ENCODE measurements at regions not wholly inside any gene's neighbourhood (a gene's known extent, or its start where the extent isn't known, plus 50 kb on each side); places are given as distances from the start of the nearest gene placed in this dataset.
"Not testable (repeated sequence)": the region's sequence is repeated elsewhere in the genome, so short reads cannot be mapped to it uniquely, and the experiment has no call there.

DNA sequence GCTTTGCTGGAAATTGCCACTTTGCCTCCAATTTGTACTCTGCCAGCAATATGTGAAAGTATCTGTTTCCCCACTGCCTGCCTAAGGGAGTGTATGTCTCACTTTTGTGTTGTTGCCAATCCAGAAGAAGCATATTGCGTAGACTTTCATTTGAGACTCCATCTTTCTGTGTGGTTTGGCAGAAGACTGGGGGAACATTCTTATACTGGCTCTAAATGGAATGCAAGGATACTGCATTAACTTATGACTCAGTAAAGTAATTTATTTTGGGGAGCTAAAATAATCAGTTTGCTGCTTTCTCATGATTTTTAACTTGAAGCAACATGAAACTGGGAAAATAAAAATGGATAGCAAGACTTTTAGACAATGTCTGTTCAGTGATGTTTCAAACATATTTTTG lies 107.7 kb upstream of the TMPRSS2 start:
- H3K27ac ChIP-seq, result no peak overlapping the region

DNA sequence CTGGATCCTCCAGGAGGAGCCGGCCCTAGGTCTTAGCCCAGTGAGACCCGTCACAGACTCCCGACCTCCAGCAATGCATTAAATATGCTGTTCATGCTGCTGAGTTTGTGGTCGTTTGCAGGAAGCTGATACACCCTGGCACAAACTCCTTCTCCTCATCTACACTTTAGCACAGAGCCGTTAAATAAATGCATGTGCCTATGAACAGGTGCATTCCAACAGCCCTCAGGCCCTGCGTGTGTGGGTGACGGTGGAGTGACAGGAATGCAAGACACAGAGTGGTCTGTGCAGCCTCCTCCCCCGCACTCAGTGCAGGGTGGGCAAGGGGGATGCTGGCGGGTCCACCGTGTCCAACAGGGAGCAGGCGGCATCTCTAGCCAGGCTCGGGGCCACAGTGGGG lies 106.6 kb upstream of the TMPRSS2 start:
- no peak overlapping the region for H3K27ac ChIP-seq

More for the DNA sequence above, 107.7 kb upstream of the TMPRSS2 start:
- TF ChIP-seq ZFX (IDR thresholded peaks at IDR 0.05; ENCODE audit: borderline replicate concordance), result no peak
- TF ChIP-seq, protein P1, sequence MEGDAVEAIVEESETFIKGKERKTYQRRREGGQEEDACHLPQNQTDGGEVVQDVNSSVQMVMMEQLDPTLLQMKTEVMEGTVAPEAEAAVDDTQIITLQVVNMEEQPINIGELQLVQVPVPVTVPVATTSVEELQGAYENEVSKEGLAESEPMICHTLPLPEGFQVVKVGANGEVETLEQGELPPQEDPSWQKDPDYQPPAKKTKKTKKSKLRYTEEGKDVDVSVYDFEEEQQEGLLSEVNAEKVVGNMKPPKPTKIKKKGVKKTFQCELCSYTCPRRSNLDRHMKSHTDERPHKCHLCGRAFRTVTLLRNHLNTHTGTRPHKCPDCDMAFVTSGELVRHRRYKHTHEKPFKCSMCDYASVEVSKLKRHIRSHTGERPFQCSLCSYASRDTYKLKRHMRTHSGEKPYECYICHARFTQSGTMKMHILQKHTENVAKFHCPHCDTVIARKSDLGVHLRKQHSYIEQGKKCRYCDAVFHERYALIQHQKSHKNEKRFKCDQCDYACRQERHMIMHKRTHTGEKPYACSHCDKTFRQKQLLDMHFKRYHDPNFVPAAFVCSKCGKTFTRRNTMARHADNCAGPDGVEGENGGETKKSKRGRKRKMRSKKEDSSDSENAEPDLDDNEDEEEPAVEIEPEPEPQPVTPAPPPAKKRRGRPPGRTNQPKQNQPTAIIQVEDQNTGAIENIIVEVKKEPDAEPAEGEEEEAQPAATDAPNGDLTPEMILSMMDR (IDR thresholded peaks at IDR 0.05), result no peak

DNA sequence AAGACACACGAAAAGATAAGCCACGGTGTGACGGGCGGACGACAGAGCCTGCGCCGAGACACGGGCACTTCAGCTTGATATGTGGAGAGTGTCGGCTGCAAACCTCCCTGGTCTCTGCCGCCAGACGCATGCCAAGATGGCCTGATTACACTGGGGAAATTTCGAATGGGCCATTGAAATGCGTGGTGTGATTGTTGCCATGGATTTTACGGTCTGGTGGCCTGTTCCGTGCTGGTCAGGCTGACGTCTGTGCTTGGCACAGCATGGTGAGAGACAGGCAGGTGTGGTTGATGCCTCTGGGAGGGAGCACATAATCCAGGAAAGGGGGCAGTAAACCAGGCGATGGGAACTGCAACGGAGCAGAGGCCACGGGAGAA lies 105.6 kb upstream of the TMPRSS2 start:
- H3K27ac ChIP-seq, result no peak overlapping the region
- no peak for TF ChIP-seq ZFX (IDR thresholded peaks at IDR 0.05; ENCODE audit: borderline replicate concordance)
- TF ChIP-seq, protein P1 (IDR thresholded peaks at IDR 0.05), result no peak

More for the DNA sequence above, 106.6 kb upstream of the TMPRSS2 start:
- TF ChIP-seq, protein P1 (IDR thresholded peaks at IDR 0.05), result no peak
- TF ChIP-seq ZFX (IDR thresholded peaks at IDR 0.05; ENCODE audit: borderline replicate concordance), result no peak

DNA sequence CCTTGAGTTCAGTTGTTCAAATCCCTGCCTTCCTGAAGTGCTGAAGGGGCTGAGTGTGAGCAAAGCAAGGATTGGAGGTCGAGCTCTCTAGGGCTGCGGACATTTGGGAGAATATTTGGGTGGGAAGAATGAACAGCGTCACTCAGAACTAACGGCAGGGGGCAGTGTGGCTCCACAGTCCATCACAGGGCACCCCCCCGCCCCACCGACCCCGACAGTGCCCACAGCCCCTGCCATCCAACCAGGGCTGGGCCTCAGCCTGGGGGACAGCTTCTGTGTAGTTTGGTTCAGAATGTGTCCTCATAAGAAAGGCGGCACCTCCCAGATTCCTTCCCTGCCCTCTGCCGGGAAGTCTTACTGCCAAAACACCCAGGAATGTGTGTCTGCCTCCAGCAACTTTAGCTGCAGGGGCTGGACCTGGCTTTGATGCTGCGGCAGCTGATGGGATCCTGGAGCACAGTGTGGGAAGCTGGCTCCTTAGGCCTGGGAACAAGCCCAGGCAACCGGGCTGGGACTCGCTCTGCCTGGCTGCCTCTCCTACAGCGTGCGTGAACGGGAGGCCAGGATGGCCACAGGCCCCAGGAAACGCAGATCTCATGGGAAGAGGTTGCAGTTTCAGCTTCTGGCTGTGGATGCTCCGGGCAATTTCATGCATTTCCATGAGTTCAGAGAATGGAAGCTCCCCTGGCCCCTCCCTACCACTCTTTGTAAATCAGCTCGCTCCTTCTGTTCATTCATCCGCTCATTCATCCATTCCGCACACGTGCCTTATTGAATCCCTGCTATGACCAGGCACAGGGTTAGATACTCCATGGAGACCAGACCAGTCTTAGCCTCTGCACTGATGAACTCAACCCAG lies 104.9 kb upstream of the TMPRSS2 start:
- no peak for TF ChIP-seq ZFX (IDR thresholded peaks at IDR 0.05; ENCODE audit: borderline replicate concordance)
- TF ChIP-seq, protein P1 (IDR thresholded peaks at IDR 0.05), result peak; percentile 85
- no peak overlapping the region for H3K27ac ChIP-seq

DNA sequence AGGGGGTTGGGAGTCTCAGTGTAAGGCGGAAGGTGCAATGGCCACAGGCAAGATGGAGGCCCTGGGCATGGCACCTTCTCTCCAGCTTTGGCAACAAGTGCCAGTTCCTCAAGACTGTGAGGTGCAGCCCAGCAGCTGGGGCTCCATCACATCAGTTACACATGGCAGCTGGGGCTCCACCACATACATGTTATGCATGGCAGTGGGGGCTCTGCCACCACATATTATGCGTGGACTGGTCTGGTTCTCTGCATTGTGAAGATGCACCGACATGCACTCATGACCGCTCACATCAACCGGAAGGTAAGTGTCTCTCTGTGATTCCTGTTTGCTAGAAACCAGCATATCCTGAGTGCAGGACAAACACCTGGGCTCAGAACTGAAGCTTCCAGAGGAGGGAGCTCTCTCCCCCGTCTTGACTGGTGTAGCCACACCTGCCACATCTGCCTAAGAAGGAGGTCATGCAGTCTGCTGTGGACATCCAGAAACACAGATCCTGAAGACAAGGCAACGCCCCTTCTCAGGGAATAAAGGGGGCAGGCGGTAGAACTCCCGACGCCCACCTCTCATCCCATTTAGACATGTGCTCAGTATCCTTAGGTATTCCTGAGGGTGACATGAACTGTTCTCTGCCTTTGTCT lies 104.1 kb upstream of the TMPRSS2 start:
- TF ChIP-seq, protein P1 (IDR thresholded peaks at IDR 0.05), result no peak; the same call in 1 of the 2 replicates
- no peak for TF ChIP-seq ZFX (IDR thresholded peaks at IDR 0.05; ENCODE audit: borderline replicate concordance)
- no peak overlapping the region for H3K27ac ChIP-seq

DNA sequence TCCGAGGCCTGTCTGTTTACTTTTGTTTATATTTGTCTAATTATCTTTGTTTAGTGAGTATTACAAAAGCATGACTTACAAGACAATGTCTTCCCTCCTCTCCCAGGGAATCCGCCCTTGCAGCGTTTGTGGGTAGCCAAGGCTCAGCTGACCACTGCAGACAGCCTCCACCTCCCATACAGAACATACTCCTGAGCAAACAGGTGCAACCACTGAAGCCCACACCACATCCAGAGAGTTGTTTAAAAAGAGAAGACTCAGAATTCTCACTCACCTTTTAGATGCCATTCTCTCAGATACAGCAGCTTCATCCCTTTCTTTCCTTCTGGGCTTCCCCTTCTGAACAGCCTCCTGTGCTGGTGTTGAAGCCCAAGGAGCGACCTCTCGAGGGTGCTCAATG lies 103.5 kb upstream of the TMPRSS2 start:
- no peak overlapping the region for H3K27ac ChIP-seq

DNA sequence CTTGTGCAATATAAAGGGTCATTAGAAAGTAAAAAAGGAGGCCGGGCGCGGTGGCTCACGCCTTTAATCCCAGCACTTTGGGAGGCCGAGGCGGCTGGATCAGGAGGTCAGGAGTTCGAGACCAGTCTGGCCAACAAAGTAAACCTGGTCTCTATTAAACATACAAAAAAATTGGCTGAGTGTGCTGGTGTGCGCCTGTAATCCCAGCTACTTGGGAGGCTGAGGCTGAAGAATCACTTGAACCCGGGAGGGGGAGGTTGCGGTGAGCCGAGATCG lies 102.8 kb upstream of the TMPRSS2 start:
- not testable (repeated sequence) for H3K27ac ChIP-seq

More for the DNA sequence above, 103.5 kb upstream of the TMPRSS2 start:
- TF ChIP-seq, protein P1 (IDR thresholded peaks at IDR 0.05), result no peak
- TF ChIP-seq ZFX (IDR thresholded peaks at IDR 0.05; ENCODE audit: borderline replicate concordance), result no peak
